WTC11 (cell line): ENCODE measurements at regions not wholly inside any gene's neighbourhood (a gene's known extent, or its start where the extent isn't known, plus 50 kb on each side); places are given as distances from the start of the nearest gene placed in this dataset.

Experiments
- ATAC-seq: fragments of 200-7000 bp; cut with Tn5 transposase; 2 replicates; pipeline ENCODE4 v1.10.0; 2021; ENCODE audit warnings: mild to moderate bottlenecking, moderate library complexity
- CTCF ChIA-PET: fragments of 300-600 bp; sonication (Branson Sonifier 250); formaldehyde crosslinking; loops from one replicate; lab custom pipeline; 2021; ENCODE audit warnings: antibody characterized with exemption; lab: Charles Lee
- POLR2A ChIA-PET: fragments of 350-600 bp; sonication (Branson Sonifier 250); formaldehyde crosslinking; loops from one replicate; lab custom pipeline; 2021; ENCODE audit warnings: antibody characterized with exemption; lab: Charles Lee
- DNase-seq: peaks from one replicate; pipeline ENCODE4 v3.0.0; 2021; ENCODE audit warnings: low spot score
- H3K27ac Mint-ChIP-seq: 2 replicates; pipeline ENCODE4 v1.8.0; 2021; ENCODE audit warnings: mixed read lengths
- H3K27me3 Mint-ChIP-seq: 2 replicates; pipeline ENCODE4 v1.8.0; 2021; ENCODE audit warnings: low read depth, mild to moderate bottlenecking, moderate library complexity, mixed read lengths
- H3K36me3 Mint-ChIP-seq: 2 replicates; pipeline ENCODE4 v1.8.0; 2021; ENCODE audit warnings: mixed read lengths
- H3K4me1 Mint-ChIP-seq: 2 replicates; pipeline ENCODE4 v1.8.0; 2022; ENCODE audit warnings: mixed read lengths
- H3K4me3 Mint-ChIP-seq: 2 replicates; pipeline ENCODE4 v1.8.0; 2021; ENCODE audit warnings: mild to moderate bottlenecking, moderate library complexity, mixed read lengths
- H3K9me3 Mint-ChIP-seq: 2 replicates; pipeline ENCODE4 v1.8.0; 2021; ENCODE audit warnings: mixed read lengths
- CREM ChIP-seq: sonication (generic); formaldehyde crosslinking; IDR thresholded peaks from 2 replicates; pipeline ENCODE4 v1.8.1; 2022; ENCODE audit warnings: mild to moderate bottlenecking, missing genetic modification reagents, moderate library complexity
- E2F1 ChIP-seq: sonication (generic); formaldehyde crosslinking; IDR thresholded peaks from 2 replicates; pipeline ENCODE4 v1.8.0; 2022; ENCODE audit warnings: mild to moderate bottlenecking, missing genetic modification reagents
- E2F4 ChIP-seq: sonication (generic); formaldehyde crosslinking; IDR thresholded peaks from 2 replicates; pipeline ENCODE4 v1.8.1; 2022; ENCODE audit warnings: low read depth, mild to moderate bottlenecking, moderate library complexity, missing genetic modification reagents, borderline replicate concordance
- ERG ChIP-seq: fragments of 250-450 bp; sonication (Bioruptor Pico); IDR thresholded peaks from 2 replicates; pipeline ENCODE4 v1.8.0; 2021; ENCODE audit warnings: mild to moderate bottlenecking
- ETV6 ChIP-seq: sonication (generic); formaldehyde crosslinking; IDR thresholded peaks from 2 replicates; pipeline ENCODE4 v1.8.1; 2022; ENCODE audit warnings: mild to moderate bottlenecking, missing genetic modification reagents
- FOXK1 ChIP-seq: sonication (generic); formaldehyde crosslinking; IDR thresholded peaks from 2 replicates; pipeline ENCODE4 v1.8.0; 2022; ENCODE audit warnings: mild to moderate bottlenecking, moderate library complexity, missing genetic modification reagents
- HMGA2 ChIP-seq: fragments of 250-450 bp; sonication (Bioruptor Pico); IDR thresholded peaks from 2 replicates; pipeline ENCODE4 v1.4.0; 2021; ENCODE audit warnings: mild to moderate bottlenecking, moderate library complexity
- MAX ChIP-seq: sonication (generic); formaldehyde crosslinking; IDR thresholded peaks from 2 replicates; pipeline ENCODE4 v1.8.0; 2022; ENCODE audit warnings: mild to moderate bottlenecking, missing genetic modification reagents
- MXD4 ChIP-seq: fragments of 250-450 bp; sonication (Bioruptor Pico); IDR thresholded peaks from 2 replicates; pipeline ENCODE4 v1.8.0; 2021; ENCODE audit warnings: mild to moderate bottlenecking, moderate library complexity, borderline replicate concordance
- NR3C1 ChIP-seq: sonication (generic); formaldehyde crosslinking; conservative IDR thresholded peaks from 2 replicates; pipeline ENCODE4 v1.8.1; 2023; ENCODE audit warnings: low read depth, mild to moderate bottlenecking, missing genetic modification reagents
- OVOL2 ChIP-seq: fragments of 250-450 bp; sonication (Bioruptor Pico); IDR thresholded peaks from 2 replicates; pipeline ENCODE4 v1.9.0; 2021; ENCODE audit warnings: mild to moderate bottlenecking, borderline replicate concordance
- PRDM15 ChIP-seq: sonication (generic); formaldehyde crosslinking; IDR thresholded peaks from 2 replicates; pipeline ENCODE4 v1.8.0; 2022; ENCODE audit warnings: missing genetic modification reagents
- RORB ChIP-seq: fragments of 250-450 bp; sonication (Bioruptor Pico); IDR thresholded peaks from 2 replicates; pipeline ENCODE4 v1.9.0; 2021; ENCODE audit warnings: mild to moderate bottlenecking
- SMAD3 ChIP-seq: sonication (generic); formaldehyde crosslinking; IDR thresholded peaks from 2 replicates; pipeline ENCODE4 v1.8.0; 2022; ENCODE audit warnings: missing genetic modification reagents, mild to moderate bottlenecking, borderline replicate concordance
- USF2 ChIP-seq: sonication (generic); formaldehyde crosslinking; IDR thresholded peaks from 2 replicates; pipeline ENCODE4 v1.8.1; 2023; ENCODE audit warnings: mild to moderate bottlenecking, missing genetic modification reagents, moderate library complexity
- ZMAT4 ChIP-seq: fragments of 250-450 bp; sonication (Bioruptor Pico); IDR thresholded peaks from 2 replicates; pipeline ENCODE4 v1.9.0; 2021; ENCODE audit warnings: mild to moderate bottlenecking
- ZNF121 ChIP-seq: sonication (generic); formaldehyde crosslinking; IDR thresholded peaks from 2 replicates; pipeline ENCODE4 v1.8.0; 2023; ENCODE audit warnings: missing genetic modification reagents
- ZNF263 ChIP-seq: sonication (generic); formaldehyde crosslinking; IDR thresholded peaks from 2 replicates; pipeline ENCODE4 v1.8.1; 2022; ENCODE audit warnings: low read depth, mild to moderate bottlenecking, moderate library complexity, missing genetic modification reagents
- ZNF396 ChIP-seq: fragments of 250-450 bp; sonication (Bioruptor Pico); IDR thresholded peaks from 2 replicates; pipeline ENCODE4 v1.8.0; 2021; ENCODE audit warnings: mild to moderate bottlenecking, moderate library complexity, borderline replicate concordance
- ZNF416 ChIP-seq: fragments of 250-450 bp; sonication (Bioruptor Pico); IDR thresholded peaks from 2 replicates; pipeline ENCODE4 v1.9.0; 2021; ENCODE audit warnings: mild to moderate bottlenecking, inconsistent platforms
- ZNF512 ChIP-seq: sonication (generic); formaldehyde crosslinking; IDR thresholded peaks from 2 replicates; pipeline ENCODE4 v1.8.1; 2022; ENCODE audit warnings: missing genetic modification reagents, borderline replicate concordance

GRCh38 chr20:60820918-60821317 is 431.1 kb upstream of the CDH4 start (continued):
- TF ChIP-seq PRDM15 (CRISPR knock-in tag): no peak
- no peak for TF ChIP-seq CREM
- TF ChIP-seq MXD4 (CRISPR knock-in tag): no peak
- no peak for TF ChIP-seq NR3C1 (CRISPR knock-in tag)
- TF ChIP-seq RORB: no peak

- peaks cover 10% of the 10 kb centered on the region for H3K36me3 Mint-ChIP-seq
- TF ChIP-seq ETV6 (CRISPR knock-in tag) (no peak), FOXK1 (CRISPR knock-in tag) (no peak), OVOL2 (CRISPR knock-in tag) (no peak), ERG (CRISPR knock-in tag) (no peak), ZNF396 (CRISPR knock-in tag) (no peak), ZNF512 (no peak), NR3C1 (CRISPR knock-in tag) (no peak), E2F4 (no peak), HMGA2 (CRISPR knock-in tag) (no peak)
- no peaks in the 10 kb centered on the region for H3K4me1 Mint-ChIP-seq
- no peak overlapping the region for H3K27ac Mint-ChIP-seq
- ATAC-seq: no peak
- peaks cover 44% of the 10 kb centered on the region for H3K27me3 Mint-ChIP-seq
- ChIA-PET POLR2A (no interaction called here), CTCF (interaction anchor here (1.2 kb wide), 1 partner anchor 104 kb away, joined by 3 read pairs; no protein-coding TSS in a partner anchor)
- peaks cover 18% of the 10 kb centered on the region for H3K9me3 Mint-ChIP-seq
- DNase-seq: no peak
- H3K4me3 Mint-ChIP-seq: no peak overlapping the region
Observed at GRCh38 chr20:60822699-60823607, 429.1 kb upstream of the CDH4 start.

GRCh38 chr20:60835876-60836275 is 416.2 kb upstream of the CDH4 start:
- Mint-ChIP-seq H3K9me3 (peaks cover 42% of the 10 kb centered on the region), H3K4me3 (no peak overlapping the region), H3K27me3 (peaks cover 21% of the 10 kb centered on the region), H3K4me1 (peaks cover 17% of the 10 kb centered on the region), H3K27ac (no peak overlapping the region), H3K36me3 (peaks cover 15% of the 10 kb centered on the region)
- no peak for DNase-seq
- POLR2A ChIA-PET: no interaction called here
- CTCF ChIA-PET: no interaction called here
- ATAC-seq: no peak
- TF ChIP-seq USF2 (CRISPR knock-in tag) (no peak), SMAD3 (CRISPR knock-in tag) (no peak), ZMAT4 (no peak), ZNF121 (CRISPR knock-in tag) (no peak), E2F1 (CRISPR knock-in tag) (no peak), ZNF416 (CRISPR knock-in tag) (no peak), ZNF263 (CRISPR knock-in tag) (no peak), MAX (no peak)
